Endothelial cell of umbilical vein (primary cell): ENCODE measurements at regions not wholly inside any gene's neighbourhood (a gene's known extent, or its start where the extent isn't known, plus 50 kb on each side); places are given as distances from the start of the nearest gene placed in this dataset.

Experiments
- BruUV-seq: library from RNA; stranded (reverse); fragments of 400-500 nt; replicated peaks from 2 replicates; lab custom pipeline; 2021; lab: Mats Ljungman, UMichigan
- CTCF ChIA-PET: fragments of 300-600, 350-600 bp; sonication (Branson Sonifier 250); formaldehyde crosslinking; loops from one replicate; lab custom pipeline; 2021; ENCODE audit warnings: antibody characterized with exemption, inconsistent platforms; lab: Charles Lee
- POLR2A ChIA-PET: fragments of 300-600, 350-600 bp; sonication (Branson Sonifier 250); formaldehyde crosslinking; loops from one replicate; lab custom pipeline; 2021; ENCODE audit warnings: antibody characterized with exemption, inconsistent platforms; lab: Charles Lee
- DNase-seq: peaks from one replicate; pipeline ENCODE4 v3.0.0-alpha.2; 2011; ENCODE audit warnings: low read depth, low spot score
- FAIRE-seq: peaks from 2 replicates; lab custom pipeline; 2011; peaks lifted over from hg19 to GRCh38; lab: Jason Lieb, UNC
- H2AFZ ChIP-seq: 2 replicates; pipeline ENCODE4 v1.6.0; 2012; ENCODE audit warnings: low read depth, low read length, control low read depth, inconsistent platforms
- H3K27ac ChIP-seq: 2 replicates; pipeline ENCODE4 v1.5.1; 2011; ENCODE audit warnings: low read depth, mild to moderate bottlenecking, control low read depth, low read length, moderate library complexity; ENCODE audit not compliant: insufficient read depth
- H3K27me3 ChIP-seq, 2 experiments: 2 replicates each; pipeline versions ENCODE4 v1.6.0 to v1.6.1; 2011; ENCODE audit warnings: low read length in 2 of 2, mixed read lengths in 1 of 2; ENCODE audit not compliant: control insufficient read depth in 2 of 2, insufficient read depth in 2 of 2
- H3K36me3 ChIP-seq, 2 experiments: 2 replicates in 1 of 2; 3 replicates in 1 of 2; pipeline ENCODE4 v1.5.1; 2011; ENCODE audit warnings: low read length in 2 of 2, mild to moderate bottlenecking in 1 of 2, moderate library complexity in 1 of 2; ENCODE audit not compliant: control insufficient read depth in 2 of 2, insufficient read depth in 2 of 2; ENCODE audit errors: extremely low read depth in 1 of 2
- H3K4me1 ChIP-seq: 3 replicates; pipeline ENCODE4 v1.5.1; 2011; ENCODE audit warnings: mild to moderate bottlenecking, low read length; ENCODE audit not compliant: control insufficient read depth, insufficient read depth; ENCODE audit errors: extremely low read depth
- H3K4me2 ChIP-seq: 2 replicates; pipeline ENCODE4 v1.6.1; 2011; ENCODE audit warnings: low read length, control low read depth, mixed read lengths; ENCODE audit not compliant: insufficient read depth
- H3K4me3 ChIP-seq, 3 experiments: fragments of 200-600 bp in 1 of 3; sonication (generic), shearing (Covaris generic) in 1 of 3; replicated peaks in 1 of 3; 2 replicates each; pipeline ENCODE4 v1.5.1; 2011 to 2016; ENCODE audit warnings: control low read depth in 3 of 3, low read length in 3 of 3, mild to moderate bottlenecking in 2 of 3, inconsistent platforms in 1 of 3, low read depth in 1 of 3, moderate library complexity in 1 of 3; ENCODE audit not compliant: insufficient read depth in 1 of 3
- H3K79me2 ChIP-seq: 2 replicates; pipeline ENCODE4 v1.6.0; 2012; ENCODE audit warnings: low read length, inconsistent platforms; ENCODE audit not compliant: control insufficient read depth, insufficient read depth
- H3K9ac ChIP-seq: replicated peaks from 2 replicates; pipeline ENCODE3; 2011; ENCODE audit warnings: low read length, control low read depth; ENCODE audit not compliant: insufficient read depth; ENCODE audit errors: extremely low read depth
- H3K9me1 ChIP-seq: replicated peaks from 3 replicates; pipeline ENCODE4 v1.6.0; 2011; ENCODE audit warnings: mild to moderate bottlenecking, low read length; ENCODE audit not compliant: control insufficient read depth, insufficient read depth; ENCODE audit errors: extremely low read depth
- H3K9me3 ChIP-seq: replicated peaks from 2 replicates; pipeline ENCODE4 v1.5.1; 2012; ENCODE audit warnings: low read length, inconsistent platforms; ENCODE audit not compliant: control insufficient read depth, insufficient read depth
- H4K20me1 ChIP-seq: replicated peaks from 2 replicates; pipeline ENCODE3; 2011; ENCODE audit warnings: mild to moderate bottlenecking, low read length; ENCODE audit not compliant: control insufficient read depth, insufficient read depth; ENCODE audit errors: extremely low read depth
- EZH2 ChIP-seq: IDR thresholded peaks from 2 replicates; pipeline ENCODE4 v1.6.1; 2012; ENCODE audit warnings: borderline replicate concordance, low read depth, mild to moderate bottlenecking, moderate library complexity, low read length, inconsistent platforms; ENCODE audit not compliant: severe bottlenecking
- FOS ChIP-seq: IDR thresholded peaks from 2 replicates; pipeline ENCODE4 v1.6.1; 2011; ENCODE audit warnings: mild to moderate bottlenecking, low read length, moderate library complexity, borderline replicate concordance; ENCODE audit not compliant: insufficient read depth
- GATA2 ChIP-seq: IDR thresholded peaks from 2 replicates; pipeline ENCODE4 v1.7.0; 2011; ENCODE audit warnings: low read depth, mild to moderate bottlenecking, moderate library complexity, mixed read lengths, low read length; ENCODE audit not compliant: insufficient read length, insufficient read depth
- JUN ChIP-seq: IDR thresholded peaks from 2 replicates; pipeline ENCODE4 v1.6.1; 2011; ENCODE audit warnings: borderline replicate concordance, low read depth; ENCODE audit not compliant: insufficient read length, insufficient read depth
- MYC ChIP-seq: IDR thresholded peaks from one replicate; pipeline ENCODE4 v1.6.1; 2011; ENCODE audit warnings: mild to moderate bottlenecking, low read depth, low read length
- POLR2A ChIP-seq: IDR thresholded peaks from 2 replicates; pipeline ENCODE4 v1.6.1; 2012; ENCODE audit warnings: low read depth, mild to moderate bottlenecking, control low read depth, low read length
- dilution Hi-C: fragments of 300-500 bp; cut with MboI; formaldehyde crosslinking; loops from one replicate; pipeline ENCODE4 v1.15.0; 2019; ENCODE audit warnings: low sequenced_read_pairs; ENCODE audit not compliant: extremely low pct_ligation_motif_present
- intact Hi-C: fragments of 100-400 bp; cut with micrococcal nuclease; formaldehyde crosslinking; loops from one replicate; pipeline ENCODE4 v1.10.0; 2022
- TF ChIP-seq, protein P1 (sequence below): IDR thresholded peaks from 2 replicates; pipeline ENCODE4 v1.6.1; 2011; ENCODE audit not compliant: insufficient read depth, insufficient read length
- TF ChIP-seq, protein P2 (sequence below), 2 donors: IDR thresholded peaks; 1 replicate in 1 of 2; 2 replicates in 1 of 2; pipeline ENCODE4 v1.5.1; 2011; ENCODE audit warnings: low read length in 2 of 2, mild to moderate bottlenecking in 2 of 2, moderate library complexity in 2 of 2, control low read depth in 1 of 2, inconsistent platforms in 1 of 2, low read depth in 1 of 2; ENCODE audit not compliant: insufficient read depth in 1 of 2; ENCODE audit errors: extremely low read depth in 1 of 2

DNA sequence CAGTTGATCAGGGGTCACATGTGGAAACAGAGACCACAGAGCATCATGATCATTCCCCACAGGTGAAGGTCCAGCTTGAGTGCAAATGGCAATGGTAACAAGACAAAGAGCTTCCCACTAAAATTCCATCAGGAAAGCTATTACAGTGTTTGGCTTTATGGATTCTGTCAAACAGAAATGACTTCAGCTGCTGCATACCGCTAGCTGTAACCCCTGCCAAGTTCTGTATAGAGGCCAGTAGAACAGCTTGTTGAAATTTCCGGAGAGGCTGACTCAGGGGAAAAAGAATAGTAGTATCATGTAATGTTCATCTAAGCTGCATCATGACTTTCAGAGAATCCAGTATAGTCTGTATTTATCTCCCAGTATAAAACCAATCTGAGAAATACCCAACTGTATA is 1704.7 kb downstream of the SLITRK5 start:
- H3K4me3 ChIP-seq: no peak overlapping the region
- FAIRE-seq (peak; percentile 84), DNase-seq (peak; percentile 73)
- dilution Hi-C loops (no loop called here), intact Hi-C loops (loop anchor here (5.0 kb wide), 1 partner anchor 136 kb away; no protein-coding TSS in a partner anchor)
- H3K9ac ChIP-seq: no peak overlapping the region
- no peaks in the 10 kb centered on the region for H3K9me3 ChIP-seq
- H4K20me1 ChIP-seq: no peaks in the 10 kb centered on the region
- peak overlapping the region; percentile 31 for H3K4me2 ChIP-seq
- BruUV-seq: no TSS peak
- no peaks in the 10 kb centered on the region for H3K36me3 ChIP-seq
- H3K27me3 ChIP-seq: no peaks in the 10 kb centered on the region
- no peaks in the 10 kb centered on the region for H3K79me2 ChIP-seq
- TF ChIP-seq JUN (no peak), GATA2 (no peak), MYC (no peak), FOS (peak; percentile 32), EZH2 (no peak), POLR2A (no peak)
- TF ChIP-seq, protein P1, sequence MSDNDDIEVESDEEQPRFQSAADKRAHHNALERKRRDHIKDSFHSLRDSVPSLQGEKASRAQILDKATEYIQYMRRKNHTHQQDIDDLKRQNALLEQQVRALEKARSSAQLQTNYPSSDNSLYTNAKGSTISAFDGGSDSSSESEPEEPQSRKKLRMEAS: no peak
- TF ChIP-seq, protein P2, sequence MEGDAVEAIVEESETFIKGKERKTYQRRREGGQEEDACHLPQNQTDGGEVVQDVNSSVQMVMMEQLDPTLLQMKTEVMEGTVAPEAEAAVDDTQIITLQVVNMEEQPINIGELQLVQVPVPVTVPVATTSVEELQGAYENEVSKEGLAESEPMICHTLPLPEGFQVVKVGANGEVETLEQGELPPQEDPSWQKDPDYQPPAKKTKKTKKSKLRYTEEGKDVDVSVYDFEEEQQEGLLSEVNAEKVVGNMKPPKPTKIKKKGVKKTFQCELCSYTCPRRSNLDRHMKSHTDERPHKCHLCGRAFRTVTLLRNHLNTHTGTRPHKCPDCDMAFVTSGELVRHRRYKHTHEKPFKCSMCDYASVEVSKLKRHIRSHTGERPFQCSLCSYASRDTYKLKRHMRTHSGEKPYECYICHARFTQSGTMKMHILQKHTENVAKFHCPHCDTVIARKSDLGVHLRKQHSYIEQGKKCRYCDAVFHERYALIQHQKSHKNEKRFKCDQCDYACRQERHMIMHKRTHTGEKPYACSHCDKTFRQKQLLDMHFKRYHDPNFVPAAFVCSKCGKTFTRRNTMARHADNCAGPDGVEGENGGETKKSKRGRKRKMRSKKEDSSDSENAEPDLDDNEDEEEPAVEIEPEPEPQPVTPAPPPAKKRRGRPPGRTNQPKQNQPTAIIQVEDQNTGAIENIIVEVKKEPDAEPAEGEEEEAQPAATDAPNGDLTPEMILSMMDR (IDR thresholded peaks at IDR 0.05; ENCODE audit: extremely low read depth in 1 of 2, insufficient read depth in 1 of 2, low read depth in 1 of 2, low read length in 2 of 2): no peak
- POLR2A ChIA-PET: no interaction called here
- H3K9me1 ChIP-seq: no peaks in the 10 kb centered on the region
- H2AFZ ChIP-seq: no peak overlapping the region
- peaks cover 2% of the 10 kb centered on the region for H3K4me1 ChIP-seq
- peak overlapping the region; percentile 1 for H3K27ac ChIP-seq
- CTCF ChIA-PET: interaction anchor here (0.9 to 4.4 kb wide), 7 partner anchors 11 to 320 kb away, joined by 3 to 18 read pairs (median 4); no protein-coding TSS in a partner anchor
